GM18502 (cell line): ENCODE measurements at regions not wholly inside any gene's neighbourhood (a gene's known extent, or its start where the extent isn't known, plus 50 kb on each side); places are given as distances from the start of the nearest gene placed in this dataset.
"Not testable (repeated sequence)": the region's sequence is repeated elsewhere in the genome, so short reads cannot be mapped to it uniquely, and the experiment has no call there.

ENCODE experiments used
- ATAC-seq: cut with Tn5 transposase; IDR thresholded peaks from one replicate; pipeline ENCODE4 v1.9.1; 2021; ENCODE audit warnings: mild to moderate bottlenecking; ENCODE audit not compliant: unreplicated experiment, poor library complexity

DNA sequence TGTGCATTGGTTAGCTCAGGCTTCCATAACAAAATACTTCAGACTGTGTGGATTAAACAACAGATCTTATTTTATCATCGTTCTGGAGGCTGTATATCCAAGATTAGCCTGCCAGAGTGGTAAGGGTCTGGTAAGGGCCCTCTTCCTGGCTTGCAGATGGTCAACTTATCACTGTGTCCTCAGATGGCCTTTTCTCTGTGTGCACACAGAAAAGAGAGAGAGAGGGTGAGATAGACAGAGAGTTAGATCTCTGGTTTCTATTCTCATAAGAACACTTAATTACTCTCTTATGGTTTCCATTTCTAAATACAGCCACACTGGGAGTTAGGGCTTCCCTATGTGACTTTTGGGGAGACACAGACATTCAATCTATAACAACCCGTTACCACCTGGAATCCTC lies 1003.5 kb downstream of the TSN start:
- no peak for ATAC-seq

DNA sequence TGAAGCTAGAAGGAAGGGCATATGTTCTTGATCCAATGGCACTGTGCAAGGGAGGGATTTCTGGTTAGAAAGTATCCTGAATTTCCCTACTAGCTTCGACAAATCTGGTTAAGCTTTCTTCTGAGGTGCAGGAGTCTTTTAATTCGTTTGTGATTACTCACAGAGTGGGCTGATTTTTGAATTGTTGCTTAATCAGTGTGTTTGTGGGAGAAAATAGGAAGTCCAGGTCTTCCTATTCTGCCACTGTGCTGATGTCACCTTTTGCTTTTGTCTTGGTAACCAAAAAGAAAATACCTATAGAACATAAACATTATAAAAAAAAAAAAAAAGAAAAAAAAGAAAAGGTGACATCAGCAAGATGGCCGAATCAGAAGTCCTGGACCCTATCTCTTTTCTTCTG lies 1008.6 kb downstream of the TSN start:
- no peak for ATAC-seq

DNA sequence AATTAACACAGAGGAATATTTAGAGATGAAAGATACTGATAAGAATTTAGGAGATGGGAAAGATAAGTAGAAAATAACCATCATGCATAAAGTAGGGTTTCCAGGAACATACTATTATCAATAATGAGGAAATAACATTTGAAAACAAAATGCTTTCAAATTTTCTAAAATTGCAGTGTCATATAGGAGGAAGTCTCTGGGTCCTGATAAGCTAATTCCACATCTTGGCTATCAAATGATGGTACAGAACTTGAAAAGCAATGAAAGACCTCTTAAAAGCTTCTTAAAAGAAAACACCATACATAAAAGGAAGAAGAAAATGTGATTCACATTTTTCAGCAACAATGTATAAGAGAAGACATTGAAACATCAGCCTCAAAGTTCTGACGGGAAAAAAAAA lies 1024.8 kb downstream of the TSN start:
- ATAC-seq = no peak

DNA sequence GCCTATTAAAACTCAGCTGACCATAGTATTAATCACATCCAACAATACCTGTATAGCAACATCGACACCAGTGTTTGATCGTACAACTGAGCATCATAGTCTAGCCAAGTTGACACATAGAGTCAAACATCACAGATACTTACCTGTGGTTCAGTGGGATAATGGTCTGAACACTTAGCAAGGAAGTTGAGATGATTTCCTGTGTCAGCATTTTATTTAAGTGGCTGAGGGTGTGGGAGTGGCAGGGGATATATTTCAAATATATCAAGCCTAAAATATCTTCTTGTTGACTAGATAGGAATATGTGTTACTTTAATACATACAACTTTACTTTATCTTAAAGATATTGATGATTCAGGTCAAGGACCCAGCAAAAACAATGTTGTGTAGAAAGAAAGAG lies 1038.6 kb downstream of the TSN start:
- ATAC-seq = no peak

DNA sequence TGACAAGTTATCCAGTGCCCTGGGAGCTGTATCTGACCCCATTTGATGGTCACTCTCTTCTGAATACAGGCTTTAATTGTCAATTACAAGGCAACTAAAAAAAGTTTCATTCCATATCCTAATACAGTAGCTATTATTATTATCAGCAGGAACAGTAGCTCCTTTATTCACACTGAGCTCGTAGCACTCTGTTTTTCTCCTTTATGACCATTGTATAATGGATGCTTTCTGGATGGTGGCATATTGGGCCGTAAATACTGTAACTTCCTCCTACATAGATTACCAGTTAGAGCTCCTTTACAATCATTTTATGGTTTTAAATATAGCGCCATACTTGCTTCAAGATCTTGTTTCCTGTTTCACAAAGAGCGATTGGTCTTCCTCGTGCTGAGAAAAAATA lies 1040.3 kb downstream of the TSN start:
- no peak for ATAC-seq

DNA sequence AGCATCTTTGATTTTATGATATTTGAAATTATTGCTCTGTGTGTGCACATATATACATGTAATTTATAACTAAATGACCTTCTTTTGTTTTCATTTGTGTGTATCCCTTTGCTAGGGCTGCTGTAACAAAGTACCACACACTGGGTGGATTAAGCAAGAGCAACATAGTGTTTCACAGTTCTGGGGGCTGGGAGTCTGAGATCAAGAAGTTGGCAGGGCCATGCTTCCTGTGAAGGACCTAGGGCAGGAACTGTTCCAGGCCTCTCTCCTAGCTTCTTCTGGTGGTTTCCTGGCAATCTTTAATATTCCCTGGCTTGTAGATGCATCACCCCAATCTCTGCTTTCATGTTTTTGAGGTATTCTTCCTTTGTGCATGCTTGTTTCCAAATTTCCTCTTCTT lies 1043.9 kb downstream of the TSN start:
- no peak for ATAC-seq

DNA sequence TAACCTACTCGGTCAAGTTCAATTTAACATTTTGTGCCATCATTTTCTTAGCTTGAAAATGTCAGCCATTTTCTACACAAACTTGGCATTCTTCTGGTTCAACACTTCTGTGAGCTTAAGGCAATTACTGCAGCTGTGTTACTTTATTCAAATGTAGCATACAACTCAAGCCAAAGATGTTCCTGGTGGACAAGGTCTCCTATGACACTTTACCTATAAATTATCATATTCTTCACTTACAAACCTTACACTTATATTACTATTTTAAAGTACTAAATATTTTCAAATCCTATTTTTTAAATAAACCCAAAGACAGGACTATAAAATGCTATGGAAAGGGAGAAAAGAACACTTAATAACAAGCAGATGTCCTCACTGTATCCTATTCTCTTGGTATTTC lies 1045.3 kb downstream of the TSN start:
- no peak for ATAC-seq

DNA sequence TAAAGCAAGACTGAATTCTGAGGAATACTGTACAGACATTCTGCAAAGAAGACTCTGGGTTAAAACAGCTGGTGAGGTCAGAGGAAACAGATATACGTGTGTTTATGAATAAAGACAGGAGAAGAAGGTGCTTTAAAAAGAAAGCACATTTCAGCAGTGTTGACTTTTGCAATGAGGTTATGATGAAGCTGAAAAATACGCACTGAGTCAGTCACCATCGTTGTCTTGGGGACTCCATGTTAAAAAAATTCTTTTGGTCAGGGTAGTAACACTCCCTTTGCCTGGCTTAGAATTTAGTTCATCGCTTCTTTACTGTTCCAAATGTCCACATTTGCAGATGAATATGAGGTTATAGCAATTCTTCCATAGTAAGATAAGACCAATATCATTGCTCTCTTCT lies 1049.0 kb downstream of the TSN start:
- ATAC-seq = no peak

DNA sequence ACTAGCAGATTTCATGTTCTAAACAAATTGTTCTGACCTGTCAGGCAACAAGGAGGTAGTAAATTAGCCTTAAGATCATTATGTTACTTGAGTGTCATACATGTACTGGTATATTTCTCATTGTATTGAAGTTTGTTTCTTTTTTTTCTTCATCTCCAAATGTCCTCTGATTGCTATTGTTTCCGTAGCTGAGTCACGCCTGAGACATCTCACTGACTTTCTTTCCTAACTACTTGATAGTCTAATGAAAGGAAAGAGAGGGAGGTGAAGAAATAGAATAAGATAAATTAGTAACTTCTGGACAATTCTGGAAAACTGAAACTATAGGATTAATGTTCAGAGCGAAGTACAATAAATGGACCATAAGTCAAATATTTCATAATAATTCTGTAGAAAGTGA lies 1049.9 kb downstream of the TSN start:
- no peak for ATAC-seq

DNA sequence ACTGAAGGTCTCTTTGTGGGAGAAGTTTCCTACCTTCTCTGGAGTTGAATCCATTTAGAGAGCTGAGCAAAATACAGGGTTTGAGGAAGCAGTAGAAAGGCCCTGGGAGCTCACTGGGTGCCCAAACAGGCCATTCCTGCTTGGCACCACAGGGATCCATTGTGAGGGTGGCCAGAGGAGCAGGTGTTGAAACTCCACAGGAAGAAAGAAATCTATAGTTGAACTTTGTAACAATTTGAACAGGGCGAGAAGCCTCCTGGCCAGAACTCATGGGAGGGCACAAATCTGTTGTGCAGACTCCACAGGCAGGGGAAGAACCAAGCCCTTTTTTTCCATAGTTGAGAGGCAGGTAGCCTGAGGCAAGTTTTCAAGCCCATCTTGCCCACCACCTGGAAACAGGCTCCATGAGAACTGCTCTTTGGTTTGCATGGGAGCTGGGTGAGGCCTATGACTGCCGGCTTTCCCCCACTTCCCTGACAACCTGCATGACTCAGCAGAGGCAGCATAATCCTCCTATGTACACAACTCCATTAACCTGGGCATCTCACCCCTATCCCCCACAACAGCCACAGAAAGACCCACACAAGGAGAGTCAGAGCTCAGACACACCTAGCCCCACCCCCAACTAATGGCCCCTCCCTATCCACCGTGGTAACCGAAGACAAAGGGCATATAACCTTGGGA lies 1053.0 kb downstream of the TSN start:
- no peak for ATAC-seq

DNA sequence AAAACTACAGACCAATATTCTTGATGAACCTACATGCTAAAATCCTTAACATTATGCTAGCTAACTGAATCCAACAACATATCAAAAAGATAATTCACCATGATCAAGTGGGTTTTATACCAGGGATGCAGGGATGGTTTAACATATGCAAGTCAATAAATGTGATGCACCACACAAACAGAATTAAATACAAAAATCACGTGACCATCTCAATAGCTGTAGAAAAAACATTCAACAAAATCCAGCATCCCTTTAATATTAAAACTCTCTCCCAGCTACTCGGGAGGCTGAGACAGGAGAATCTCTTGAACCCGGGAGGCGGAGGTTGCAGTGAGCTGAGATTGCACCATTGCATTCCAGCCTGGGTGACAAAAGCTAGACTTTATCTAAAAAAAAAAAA lies 1056.8 kb downstream of the TSN start:
- not testable (repeated sequence) for ATAC-seq

DNA sequence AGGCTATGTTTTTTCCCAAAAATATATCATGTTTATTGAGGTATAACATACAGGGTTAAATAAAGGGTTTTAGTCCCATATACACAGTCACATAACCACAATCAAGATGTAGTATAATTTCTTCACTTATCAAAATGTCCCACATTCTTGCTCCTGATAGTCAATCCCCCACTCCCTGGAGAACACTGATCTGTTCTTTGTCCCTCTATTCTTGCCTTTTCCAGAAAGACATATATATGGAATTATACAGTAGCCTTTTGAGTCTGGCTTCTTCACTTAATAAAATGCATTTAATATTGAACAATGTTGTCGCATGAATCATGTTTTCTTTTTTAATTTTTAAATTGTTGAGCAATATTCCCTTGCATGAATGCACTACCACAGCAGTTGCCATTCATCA lies 1059.7 kb downstream of the TSN start:
- no peak for ATAC-seq

DNA sequence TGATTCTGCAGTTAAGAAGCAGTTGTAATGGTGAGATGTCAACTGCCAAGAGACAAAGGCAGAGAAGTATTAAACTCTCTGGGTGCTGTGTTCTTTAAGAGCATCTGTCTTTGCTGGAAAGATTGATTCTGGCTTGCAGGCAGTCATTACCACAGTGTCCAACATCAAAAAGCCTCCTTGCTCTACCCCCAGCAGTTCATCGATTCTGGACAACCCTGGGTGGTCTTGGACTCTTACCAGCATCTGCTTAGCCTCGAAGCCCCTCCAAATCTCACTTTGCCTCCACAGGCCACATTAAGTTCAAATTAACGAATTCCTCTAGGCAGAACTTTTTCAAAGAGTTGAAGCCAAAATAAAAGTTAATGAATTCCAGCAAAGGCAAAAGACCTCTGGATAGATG lies 1061.4 kb downstream of the TSN start:
- no peak for ATAC-seq

DNA sequence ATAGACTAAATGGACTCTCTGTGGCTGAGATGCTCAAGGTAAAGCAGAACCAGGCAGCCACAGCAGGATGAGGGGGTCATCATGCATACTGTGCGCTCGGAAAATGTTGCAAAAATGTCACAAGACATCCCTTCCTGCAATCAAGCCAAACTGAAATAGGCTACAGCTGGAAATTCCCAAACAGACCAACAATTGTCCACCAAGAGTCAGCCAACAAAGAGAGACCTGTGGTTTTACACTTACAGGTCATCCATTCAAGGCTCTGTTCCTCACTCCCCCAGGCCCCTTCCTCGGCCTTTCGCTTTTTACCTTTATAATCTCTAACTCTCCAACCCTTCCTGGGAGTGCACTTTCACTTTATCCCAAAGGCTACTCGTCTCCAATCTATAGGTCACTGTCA lies 1066.9 kb downstream of the TSN start:
- ATAC-seq = no peak

DNA sequence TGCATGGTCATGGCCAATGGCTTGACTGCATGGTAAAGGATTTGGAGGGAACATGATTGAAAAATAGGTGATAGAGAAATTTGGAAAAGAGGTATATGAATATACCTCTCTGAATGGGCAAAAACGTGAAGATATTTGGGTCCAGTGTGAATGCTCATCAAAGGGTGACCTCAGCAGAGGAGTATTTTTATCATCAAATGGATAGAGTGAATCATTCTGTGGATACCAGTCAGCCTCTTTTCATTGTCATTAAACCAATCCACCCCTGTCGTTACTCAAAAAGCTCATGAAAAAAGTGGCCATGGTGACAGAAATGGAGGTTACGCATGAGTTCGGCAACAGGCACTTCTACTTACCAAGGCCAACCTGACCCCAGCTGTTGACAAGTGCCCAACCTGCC lies 1074.7 kb downstream of the TSN start:
- ATAC-seq = no peak

DNA sequence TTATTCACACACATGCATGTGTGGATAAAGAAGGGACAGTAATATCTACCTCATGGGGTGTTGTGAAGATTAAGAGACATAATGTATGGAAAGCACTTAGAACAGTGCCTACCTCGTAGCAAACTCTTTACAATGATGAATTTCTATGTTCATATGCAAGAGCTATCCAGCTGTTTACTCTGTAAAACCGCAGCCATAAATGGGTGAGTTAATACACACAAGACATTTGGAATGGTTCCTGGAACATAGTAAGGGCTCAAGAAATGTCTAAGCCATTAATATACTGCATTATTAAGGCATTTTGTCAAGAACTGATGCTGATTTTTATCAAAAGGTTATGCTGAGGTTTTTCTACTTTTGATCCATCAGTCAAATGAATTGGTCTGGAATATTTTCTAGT lies 1076.2 kb downstream of the TSN start:
- no peak for ATAC-seq

DNA sequence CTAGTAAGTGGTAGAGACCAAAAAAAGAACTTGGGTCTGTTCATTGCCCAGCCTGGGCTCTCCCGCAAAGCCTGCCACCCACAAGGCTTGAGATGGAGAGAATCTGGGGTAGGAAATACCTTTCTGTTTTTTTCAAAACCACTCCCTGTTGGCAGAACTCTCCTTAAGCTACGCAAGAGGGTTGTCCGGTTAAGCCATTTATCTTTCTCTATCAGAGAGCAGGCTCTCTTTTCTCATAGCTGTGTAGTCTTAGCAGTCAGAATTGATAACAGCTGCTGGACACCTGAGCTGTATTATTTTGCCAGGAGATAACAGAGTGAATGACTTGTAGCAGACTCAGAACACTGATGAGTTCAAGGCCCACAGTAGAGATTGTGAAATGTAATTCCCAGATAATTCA lies 1088.1 kb downstream of the TSN start:
- no peak for ATAC-seq

DNA sequence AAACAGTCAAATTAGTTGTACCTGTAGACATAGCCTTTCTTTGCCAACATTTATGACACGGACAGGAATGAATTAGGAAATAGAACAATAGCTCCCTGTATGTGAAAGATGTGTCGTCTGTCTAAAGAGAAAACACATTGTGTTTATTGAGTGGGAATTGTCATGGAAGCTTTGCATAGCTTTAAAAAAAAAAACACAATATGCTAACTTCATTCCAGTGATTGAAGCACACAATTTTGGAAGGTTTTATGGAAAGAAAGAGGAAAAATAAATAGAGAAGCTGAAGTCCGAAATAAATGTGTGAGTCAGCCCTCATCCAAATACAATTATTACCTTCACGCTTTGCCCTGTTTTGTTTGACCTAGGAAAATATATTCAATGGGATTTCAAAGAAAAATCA lies 1095.7 kb downstream of the TSN start:
- no peak for ATAC-seq

DNA sequence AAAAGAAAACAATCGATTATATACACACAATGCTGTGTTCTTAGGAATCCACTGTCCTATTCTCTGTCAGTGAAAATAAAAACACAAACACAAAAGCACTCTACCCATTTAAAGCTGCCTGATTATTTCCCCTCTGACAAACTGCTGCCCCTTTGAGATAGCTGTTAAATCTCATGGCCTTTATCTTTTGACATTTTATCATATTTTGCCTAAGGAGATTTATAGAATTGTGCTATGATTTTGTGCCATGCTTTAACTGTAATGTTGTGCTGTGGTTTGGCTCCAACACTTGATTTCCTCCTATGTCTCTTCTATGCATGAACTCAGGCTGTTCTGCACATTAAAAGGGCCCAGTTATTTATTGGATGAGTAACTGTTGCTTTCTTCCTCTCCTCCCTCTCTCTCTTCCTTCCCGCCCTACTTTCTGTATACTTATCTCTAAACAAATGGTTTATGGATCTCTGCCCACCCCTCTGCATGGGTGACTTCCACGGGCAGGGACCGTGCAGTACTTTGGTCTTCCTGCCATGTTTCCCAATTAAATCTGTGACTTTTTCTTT lies 1096.6 kb downstream of the TSN start:
- no peak for ATAC-seq

DNA sequence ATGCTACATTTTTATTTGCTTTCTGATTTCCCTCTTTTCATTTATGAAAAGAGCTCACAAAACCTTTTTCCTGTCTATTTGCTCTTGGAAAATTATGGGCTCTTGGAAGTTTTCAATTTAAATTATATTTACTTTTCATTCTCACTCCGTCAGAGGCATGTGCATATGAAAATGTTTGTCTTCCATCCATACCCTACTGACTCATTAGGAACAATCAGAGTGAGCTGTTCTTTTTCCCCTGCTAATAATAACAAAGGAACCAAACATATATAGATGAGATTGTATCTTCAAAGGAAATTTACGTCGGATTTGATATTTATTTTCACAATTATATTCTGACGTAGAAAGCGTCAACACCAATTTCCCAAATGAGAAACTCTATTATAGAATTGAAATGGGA lies 1101.2 kb downstream of the TSN start:
- ATAC-seq = no peak

DNA sequence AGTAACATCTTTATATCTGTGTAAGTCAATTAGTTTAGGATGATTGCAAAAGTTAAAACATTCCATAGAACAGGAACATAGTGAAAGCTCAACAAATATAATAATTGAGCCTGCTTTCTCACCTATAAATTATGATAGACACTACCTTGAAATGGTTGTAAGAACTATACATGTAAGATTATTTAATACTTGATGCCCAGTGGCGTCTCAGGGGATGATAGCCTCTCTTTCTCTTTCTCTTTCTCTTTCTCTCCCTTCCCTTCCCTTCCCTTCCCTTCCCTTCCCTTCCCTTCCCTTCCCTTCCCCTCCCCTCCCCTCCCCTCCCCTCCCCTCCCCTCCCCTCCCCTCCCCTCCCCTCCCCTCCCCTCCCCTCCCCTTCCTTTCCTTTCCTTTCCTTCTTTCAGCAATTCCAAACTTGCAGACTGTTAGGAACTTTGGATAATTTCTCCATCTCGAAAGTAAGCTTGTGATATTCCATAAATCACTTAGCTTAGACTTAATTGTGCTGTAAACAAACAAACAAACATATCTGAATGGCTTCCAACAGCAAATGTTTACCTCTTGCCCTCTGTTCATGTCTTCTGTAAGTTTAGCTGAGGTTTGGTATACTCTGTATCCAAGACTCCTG lies 1102.7 kb downstream of the TSN start:
- ATAC-seq = no peak

DNA sequence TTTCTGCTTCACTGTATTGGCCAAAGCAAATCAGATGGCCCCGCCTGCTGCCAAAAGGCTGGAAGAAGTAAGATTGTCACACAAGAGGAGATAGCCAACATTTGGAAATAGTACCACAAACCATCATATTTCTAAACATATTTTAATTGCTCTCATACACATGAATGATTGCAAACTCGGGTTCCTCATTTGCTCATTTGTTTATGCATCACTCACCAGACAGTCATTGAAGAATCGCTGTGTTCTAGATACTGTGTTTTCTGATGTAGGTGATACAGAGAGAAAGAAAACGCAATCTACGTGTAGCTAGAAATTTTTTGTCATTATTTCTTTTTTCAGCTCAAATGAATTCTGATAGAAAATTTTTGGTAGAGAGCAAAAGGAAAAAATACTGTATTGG lies 1103.4 kb downstream of the TSN start:
- no peak for ATAC-seq
